GM08714 (cell line): ENCODE measurements at regions not wholly inside any gene's neighbourhood (a gene's known extent, or its start where the extent isn't known, plus 50 kb on each side); places are given as distances from the start of the nearest gene placed in this dataset.

Experiments
- H3K4me3 ChIP-seq: fragments of 200-500 bp; sonication (Bioruptor generic); 2 replicates; pipeline ENCODE4 v1.5.1; 2014; ENCODE audit warnings: mild to moderate bottlenecking, low read length, inconsistent platforms
- ZNF274 ChIP-seq: IDR thresholded peaks from 2 replicates; pipeline ENCODE4 v1.6.1; 2012; ENCODE audit warnings: mild to moderate bottlenecking, low read depth, low read length

GRCh38 chr22:49023161-49023878, 804.4 kb downstream of the BRD1 start:
- no peak for TF ChIP-seq ZNF274
- no peak overlapping the region for H3K4me3 ChIP-seq

- no peak for TF ChIP-seq ZNF274
- H3K4me3 ChIP-seq = no peak overlapping the region
Observed at GRCh38 chr22:49022816-49023160, 804.9 kb downstream of the BRD1 start.

GRCh38 chr22:49021926-49022815, 805.5 kb downstream of the BRD1 start:
- no peak overlapping the region for H3K4me3 ChIP-seq
- TF ChIP-seq ZNF274 = no peak

GRCh38 chr22:49021131-49021925, 806.3 kb downstream of the BRD1 start:
- no peak for TF ChIP-seq ZNF274
- H3K4me3 ChIP-seq = no peak overlapping the region

- no peak for TF ChIP-seq ZNF274
Observed at GRCh38 chr22:49019737-49020713, 807.6 kb downstream of the BRD1 start.

GRCh38 chr22:49018601-49019000, 809.1 kb downstream of the BRD1 start:
- TF ChIP-seq ZNF274 = no peak

More at GRCh38 chr22:49019737-49020713, 807.6 kb downstream of the BRD1 start:
- H3K4me3 ChIP-seq = no peak overlapping the region

GRCh38 chr22:49017482-49018329, 810.0 kb downstream of the BRD1 start:
- TF ChIP-seq ZNF274 = no peak
- H3K4me3 ChIP-seq = no peak overlapping the region

More at GRCh38 chr22:49018601-49019000, 809.1 kb downstream of the BRD1 start:
- no peak overlapping the region for H3K4me3 ChIP-seq

- TF ChIP-seq ZNF274 = no peak
- H3K4me3 ChIP-seq = no peak overlapping the region
Observed at GRCh38 chr22:49016909-49017481, 810.7 kb downstream of the BRD1 start.

GRCh38 chr22:49015993-49016908, 811.4 kb downstream of the BRD1 start:
- no peak overlapping the region for H3K4me3 ChIP-seq

GRCh38 chr22:49015459-49015858, 812.2 kb downstream of the BRD1 start:
- H3K4me3 ChIP-seq = no peak overlapping the region
- no peak for TF ChIP-seq ZNF274

More at GRCh38 chr22:49015993-49016908, 811.4 kb downstream of the BRD1 start:
- no peak for TF ChIP-seq ZNF274
